ENCODE measurements at regions not wholly inside any gene's neighbourhood (a gene's known extent, or its start where the extent isn't known, plus 50 kb on each side); places are given as distances from the start of the nearest gene placed in this dataset.

GRCh38 chr2:150781142-150781541 is 293.7 kb upstream of the RND3 start:
- TF ChIP-seq EZH2 (IDR thresholded peaks at IDR 0.05; ENCODE audit: low read depth, unreplicated experiment) (no peak), CTCF (conservative IDR thresholded peaks at IDR 0.05; ENCODE audit: low read depth in 2 of 2) (no peak), JUNB (IDR thresholded peaks at IDR 0.05; ENCODE audit: unreplicated experiment) (no peak), POLR2AphosphoS5 (IDR thresholded peaks at IDR 0.05; ENCODE audit: low read depth) (no peak)

Measured in GM23338 (cell line).